Stimulated activated CD4-positive, alpha-beta T cell treated with anti-CD3 and anti-CD28 coated beads, Interleukin-2, amount 100 ng/mL, for 48 hours (primary cell): ENCODE measurements at regions not wholly inside any gene's neighbourhood (a gene's known extent, or its start where the extent isn't known, plus 50 kb on each side); places are given as distances from the start of the nearest gene placed in this dataset.

Experiments
- DNase-seq, 2 donors: peaks; one replicate each; pipeline ENCODE4 v3.0.0-alpha.2; 2020

- DNase-seq = no peak
These were observed 495.4 kb downstream of the CDH26 start for GRCh38 chr20:60453388-60454246.

- no peak for DNase-seq
These were observed 496.3 kb downstream of the CDH26 start for GRCh38 chr20:60454491-60454890.

- no peak for DNase-seq
These were observed 497.0 kb downstream of the CDH26 start for GRCh38 chr20:60455272-60455671.

- DNase-seq = no peak
These were observed 501.0 kb downstream of the CDH26 start for GRCh38 chr20:60459212-60459611.

GRCh38 chr20:60461993-60462392 lies 503.8 kb downstream of the CDH26 start:
- no peak for DNase-seq

- no peak for DNase-seq
These were observed 505.6 kb downstream of the CDH26 start for GRCh38 chr20:60463798-60464197.

GRCh38 chr20:60465439-60465838 lies 507.2 kb downstream of the CDH26 start:
- DNase-seq = no peak

GRCh38 chr20:60465993-60466686 lies 507.9 kb downstream of the CDH26 start:
- no peak for DNase-seq

- no peak for DNase-seq
These were observed 508.4 kb downstream of the CDH26 start for GRCh38 chr20:60466687-60467022.

GRCh38 chr20:60467078-60467477 lies 508.9 kb downstream of the CDH26 start:
- no peak for DNase-seq

- no peak for DNase-seq
These were observed 509.5 kb downstream of the CDH26 start for GRCh38 chr20:60467771-60468170.

- DNase-seq = no peak
These were observed 511.6 kb downstream of the CDH26 start for GRCh38 chr20:60469829-60470228.

GRCh38 chr20:60470366-60470765 lies 512.1 kb downstream of the CDH26 start:
- no peak for DNase-seq

GRCh38 chr20:60473211-60473610 lies 515.0 kb downstream of the CDH26 start:
- DNase-seq = no peak

GRCh38 chr20:60474385-60474910 lies 516.2 kb downstream of the CDH26 start:
- no peak for DNase-seq

GRCh38 chr20:60476045-60476444 lies 517.8 kb downstream of the CDH26 start:
- DNase-seq = no peak

GRCh38 chr20:60477958-60478357 lies 519.7 kb downstream of the CDH26 start:
- no peak for DNase-seq

- DNase-seq = no peak
These were observed 520.3 kb downstream of the CDH26 start for GRCh38 chr20:60478533-60478932.

- DNase-seq = no peak
These were observed 522.9 kb downstream of the CDH26 start for GRCh38 chr20:60480950-60481742.

GRCh38 chr20:60481743-60482133 lies 523.5 kb downstream of the CDH26 start:
- no peak for DNase-seq

- DNase-seq = no peak
These were observed 524.2 kb downstream of the CDH26 start for GRCh38 chr20:60482221-60483008.

- no peak for DNase-seq
These were observed 525.1 kb downstream of the CDH26 start for GRCh38 chr20:60483371-60483770.

GRCh38 chr20:60484316-60484715 lies 526.1 kb downstream of the CDH26 start:
- no peak for DNase-seq
